HG03060 (cell line): ENCODE measurements at regions not wholly inside any gene's neighbourhood (a gene's known extent, or its start where the extent isn't known, plus 50 kb on each side); places are given as distances from the start of the nearest gene placed in this dataset.

Source experiments
- ATAC-seq: cut with Tn5 transposase; IDR thresholded peaks from one replicate; pipeline ENCODE4 v1.9.1; 2021; ENCODE audit warnings: low read depth, moderate number of reproducible peaks; ENCODE audit not compliant: unreplicated experiment

DNA sequence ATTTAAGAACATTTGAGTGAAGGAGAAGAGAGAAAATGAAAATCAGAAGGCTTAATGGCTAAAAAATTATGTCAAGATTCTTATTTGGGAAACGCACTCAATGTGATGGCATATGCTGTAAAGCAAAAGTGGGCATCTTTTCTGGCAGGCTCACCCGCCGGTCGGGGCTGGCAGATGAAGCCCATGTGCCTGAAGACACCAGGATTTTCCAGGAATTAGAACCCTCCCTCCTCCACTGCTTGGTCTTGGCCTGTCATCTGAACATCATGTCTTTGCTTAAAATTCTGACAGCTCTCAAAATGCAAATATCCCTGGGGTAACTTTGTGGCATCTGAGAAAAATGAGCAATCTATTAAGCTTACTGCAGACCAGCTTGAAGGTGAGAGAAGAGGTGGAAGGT is 337.9 kb downstream of the IRX1 start:
- ATAC-seq = no peak

DNA sequence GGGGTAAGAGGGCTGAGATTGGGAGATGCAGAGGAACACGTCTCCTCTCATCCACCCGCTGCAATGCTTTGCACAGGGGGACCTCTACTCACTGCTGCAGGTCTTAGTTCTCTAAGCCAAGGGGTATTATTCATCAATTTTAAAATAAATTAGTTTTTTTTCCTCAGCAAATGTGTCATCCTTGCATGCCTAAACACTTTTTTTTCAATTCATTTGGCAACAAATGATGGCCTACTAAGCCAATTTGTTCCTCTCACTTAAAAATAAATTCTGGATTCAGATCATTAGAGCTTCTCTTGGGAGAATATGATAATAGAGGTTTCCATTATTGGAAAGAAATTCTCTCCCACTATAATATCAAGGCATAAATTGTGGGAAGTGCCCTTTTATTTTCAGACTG is 338.3 kb downstream of the IRX1 start:
- ATAC-seq = no peak

DNA sequence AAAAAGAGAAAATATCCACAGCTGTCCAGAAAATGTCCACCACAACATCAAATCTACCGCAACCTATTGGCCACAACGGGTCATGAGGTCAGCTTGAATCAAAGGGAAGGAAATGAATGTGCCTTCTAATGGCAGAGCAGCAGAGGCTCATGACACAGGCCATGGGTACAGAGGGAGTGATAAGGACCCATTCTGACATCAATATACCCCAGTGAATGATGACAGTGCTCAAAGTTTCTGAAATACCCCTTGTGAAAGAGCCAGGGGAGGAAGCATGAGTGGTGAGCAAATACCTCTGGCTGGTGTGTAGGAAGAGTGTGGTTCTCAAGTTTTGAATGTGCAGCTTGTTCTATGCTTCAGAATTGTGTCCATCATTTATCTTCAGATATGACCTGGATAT is 348.2 kb downstream of the IRX1 start:
- ATAC-seq = no peak

DNA sequence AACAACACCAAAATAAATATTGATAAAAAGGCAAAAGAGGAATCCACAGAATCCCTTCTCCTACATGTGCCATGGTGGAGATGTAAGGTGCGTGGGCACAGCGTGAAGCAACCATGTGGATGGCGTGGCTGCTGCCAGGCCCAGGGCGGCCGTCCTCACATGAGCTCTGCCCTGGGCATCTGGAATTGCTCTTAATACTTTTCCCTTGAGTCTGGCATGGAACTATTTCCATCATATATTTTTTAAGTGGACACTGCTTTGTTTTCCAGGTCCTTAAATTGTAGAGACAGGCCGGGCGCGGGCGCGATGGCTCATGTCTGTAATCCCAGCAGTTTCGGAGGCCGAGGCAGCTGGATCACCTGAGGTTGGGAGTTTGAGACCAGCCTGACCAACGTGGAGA is 349.3 kb downstream of the IRX1 start:
- no peak for ATAC-seq

DNA sequence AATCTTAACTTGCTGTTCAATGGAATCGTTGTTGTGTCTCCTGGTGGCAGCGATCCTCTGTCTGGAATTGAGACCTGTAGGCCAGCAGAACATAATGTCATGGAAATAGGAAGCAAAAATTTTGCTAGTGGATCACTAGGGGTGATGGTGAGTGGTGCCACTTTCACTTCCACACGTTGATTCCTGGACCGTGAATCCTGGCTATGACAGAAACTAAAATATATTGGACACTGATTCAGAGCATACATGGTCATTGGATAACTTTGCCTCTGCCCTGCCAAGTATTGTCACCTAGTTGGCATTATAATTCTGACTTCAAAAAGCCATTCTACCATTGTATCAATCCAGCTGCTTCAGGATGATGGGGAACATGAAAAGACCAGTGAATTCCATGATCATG is 353.2 kb downstream of the IRX1 start:
- no peak for ATAC-seq

DNA sequence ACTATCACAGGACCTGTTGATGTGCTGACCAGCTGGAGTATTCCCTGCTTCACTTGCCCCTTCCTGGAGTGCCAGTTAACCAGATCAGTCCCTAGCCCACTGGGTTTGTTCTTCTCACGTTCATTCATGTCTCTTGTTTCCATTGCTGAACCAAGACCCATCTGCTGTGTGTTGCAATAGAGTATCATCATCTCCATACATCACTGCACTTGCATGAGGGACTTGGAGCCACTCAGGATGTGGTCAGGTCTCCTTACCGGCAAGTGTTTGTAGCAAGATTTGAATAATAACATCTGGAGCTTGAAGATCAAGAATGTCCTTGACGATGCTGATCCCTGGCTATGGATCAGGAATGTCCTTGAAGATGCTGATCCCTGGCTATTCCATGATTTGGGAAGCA is 358.6 kb downstream of the IRX1 start:
- ATAC-seq = no peak

DNA sequence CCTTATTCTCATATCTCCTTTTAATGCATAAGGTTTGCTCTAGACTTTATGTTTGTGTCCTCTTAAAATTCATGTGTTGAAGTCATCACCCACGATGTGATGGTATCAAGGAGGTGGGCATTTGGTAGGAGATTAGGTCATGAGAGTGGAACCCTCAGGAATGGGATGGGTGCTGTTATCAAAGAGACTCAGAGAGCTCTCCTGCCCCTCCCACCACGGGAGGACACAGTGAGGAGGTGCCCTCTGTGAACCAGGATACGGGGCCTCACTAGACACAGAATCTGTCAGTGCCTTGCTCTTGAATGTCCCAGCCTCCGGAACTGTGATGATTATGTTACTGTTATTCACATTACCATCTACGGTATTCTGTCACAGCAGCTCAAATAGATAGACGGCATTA is 359.0 kb downstream of the IRX1 start:
- ATAC-seq = no peak

DNA sequence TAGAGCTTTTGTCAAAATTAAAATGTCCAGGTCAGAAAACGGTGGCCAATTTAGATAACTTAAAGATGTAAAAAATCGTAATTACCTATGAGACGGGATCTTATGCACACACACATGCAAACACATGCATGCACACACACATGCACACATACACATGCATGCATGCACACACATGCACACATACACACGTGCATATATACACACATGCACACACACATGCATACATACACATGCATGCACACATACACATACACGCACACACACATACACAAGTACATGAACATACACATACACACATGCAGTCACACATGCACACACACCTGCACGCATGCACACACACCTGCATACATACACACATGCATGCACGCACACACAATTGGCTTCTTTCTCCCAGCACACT is 362.0 kb downstream of the IRX1 start:
- ATAC-seq = no peak

DNA sequence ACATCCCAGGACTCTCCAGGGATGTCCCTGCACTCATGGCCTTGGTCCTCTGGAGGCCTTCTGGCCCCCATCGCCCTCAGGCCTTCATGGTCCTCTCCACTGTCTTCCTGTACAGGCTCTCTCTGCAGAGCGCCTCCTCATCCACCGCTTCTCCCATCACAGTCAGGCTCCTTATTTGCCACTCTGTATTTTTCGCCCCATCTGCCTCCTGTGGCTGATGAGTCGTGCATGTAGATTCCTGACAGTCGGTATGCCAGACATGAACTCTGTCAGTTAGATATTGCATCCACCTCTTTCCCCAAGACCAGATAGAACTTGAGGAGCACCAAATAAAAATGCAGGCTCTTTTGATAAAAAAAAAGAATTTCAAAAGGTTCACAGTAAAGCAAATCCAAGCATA is 362.8 kb downstream of the IRX1 start:
- ATAC-seq = no peak

DNA sequence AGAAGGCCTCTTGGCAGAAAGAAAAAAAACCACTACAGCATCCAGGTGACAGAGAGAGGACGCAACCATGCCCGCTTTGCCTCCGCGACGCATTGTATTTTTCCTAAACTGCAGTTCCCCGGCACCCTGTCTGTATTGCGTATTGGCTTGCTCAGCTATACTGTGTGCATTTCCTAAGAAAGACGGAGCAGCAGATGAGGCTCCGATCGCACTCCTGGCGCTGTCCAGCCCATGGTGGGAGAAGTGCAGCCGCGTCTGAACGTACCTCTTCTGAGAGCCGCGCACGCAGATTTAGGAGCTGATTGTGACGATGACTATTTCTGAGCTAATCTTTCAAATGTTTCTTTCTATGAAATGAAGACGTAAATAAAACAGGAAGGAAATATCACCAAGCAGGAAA is 366.5 kb downstream of the IRX1 start:
- no peak for ATAC-seq

DNA sequence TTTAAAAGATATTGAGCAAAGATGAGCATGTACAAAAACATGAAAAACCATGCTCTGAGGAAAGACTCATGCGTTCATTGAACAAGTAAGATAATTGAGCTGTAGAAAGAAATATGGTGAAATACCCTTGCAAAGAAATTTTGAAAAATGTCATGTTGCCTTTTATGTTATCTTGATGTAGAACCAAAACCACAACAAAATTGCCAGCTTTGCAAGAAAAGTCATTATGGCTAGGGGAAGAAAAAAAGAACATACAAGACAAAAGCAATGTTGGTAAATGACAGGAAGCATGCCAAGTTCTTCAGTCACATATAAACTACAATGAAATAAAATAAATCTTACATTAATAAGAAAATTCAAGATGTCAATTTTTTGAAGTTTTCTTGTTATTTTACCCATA is 368.0 kb downstream of the IRX1 start:
- ATAC-seq = no peak

DNA sequence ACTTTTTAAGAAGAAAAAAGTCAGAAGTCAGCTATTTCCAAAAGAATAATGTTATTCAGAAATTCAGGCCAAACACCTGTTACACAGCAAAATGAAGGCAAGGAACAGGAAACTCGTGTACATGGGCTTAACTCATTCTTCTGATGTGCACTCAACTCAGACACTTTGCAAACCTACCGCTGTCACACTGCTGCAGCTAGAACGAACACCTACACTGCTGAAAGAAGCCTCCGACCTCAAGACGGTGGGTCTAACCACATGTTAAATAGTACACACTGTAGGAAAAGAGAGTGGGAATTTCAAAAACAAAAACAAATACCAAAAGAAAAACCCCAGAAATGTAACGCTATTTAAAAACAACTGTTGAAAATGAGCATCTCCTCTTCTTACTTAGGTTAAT is 384.5 kb downstream of the IRX1 start:
- ATAC-seq = no peak

DNA sequence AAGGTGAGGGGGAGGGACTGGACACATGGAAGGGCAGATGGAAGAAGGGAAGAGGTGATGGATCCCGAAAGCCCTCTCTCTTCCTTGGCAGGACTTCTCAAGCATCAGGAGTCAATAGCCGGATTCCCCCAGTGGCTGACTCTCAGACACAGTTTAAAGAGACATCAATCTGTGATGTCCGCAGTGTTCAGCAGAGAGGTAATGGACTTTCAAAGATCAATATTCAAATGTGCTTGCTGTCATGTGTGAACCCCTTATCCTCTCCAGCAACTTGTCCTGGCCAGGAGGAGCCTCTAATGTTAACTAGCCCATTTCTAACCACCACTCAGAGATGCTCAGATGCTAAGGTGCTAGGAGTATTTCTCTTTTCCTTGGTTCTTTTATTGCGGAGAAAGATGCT is 392.2 kb downstream of the IRX1 start:
- no peak for ATAC-seq

DNA sequence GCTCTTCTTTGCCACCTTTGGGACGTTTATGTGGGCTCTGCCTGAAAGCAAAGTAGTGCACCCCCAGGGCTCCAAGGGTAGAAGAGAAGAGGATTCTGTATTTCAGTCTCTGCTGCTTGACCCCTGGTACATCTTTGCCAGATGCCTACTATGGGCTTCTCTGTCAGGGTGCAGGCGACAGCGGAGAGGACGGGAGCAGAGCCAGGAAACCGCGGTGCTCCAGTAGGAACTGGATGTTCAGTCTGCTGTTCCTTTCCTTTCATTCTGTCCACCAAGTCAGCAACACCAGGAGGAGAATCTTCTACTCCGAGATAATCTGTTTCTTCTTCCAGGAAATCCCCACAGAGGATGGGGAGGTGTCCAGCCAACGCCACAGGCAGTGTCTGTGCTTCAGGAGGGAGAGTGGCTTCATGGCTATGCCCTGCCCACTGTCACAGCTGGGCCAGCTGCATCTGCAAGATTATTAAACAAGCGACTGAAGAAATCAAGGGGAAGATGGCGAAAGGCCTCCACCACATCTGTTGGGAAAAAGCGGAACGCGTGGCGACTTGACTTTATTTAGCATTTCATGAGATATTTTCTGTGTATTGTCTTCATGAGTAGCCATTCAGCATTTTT is 398.3 kb downstream of the IRX1 start:
- ATAC-seq = no peak

DNA sequence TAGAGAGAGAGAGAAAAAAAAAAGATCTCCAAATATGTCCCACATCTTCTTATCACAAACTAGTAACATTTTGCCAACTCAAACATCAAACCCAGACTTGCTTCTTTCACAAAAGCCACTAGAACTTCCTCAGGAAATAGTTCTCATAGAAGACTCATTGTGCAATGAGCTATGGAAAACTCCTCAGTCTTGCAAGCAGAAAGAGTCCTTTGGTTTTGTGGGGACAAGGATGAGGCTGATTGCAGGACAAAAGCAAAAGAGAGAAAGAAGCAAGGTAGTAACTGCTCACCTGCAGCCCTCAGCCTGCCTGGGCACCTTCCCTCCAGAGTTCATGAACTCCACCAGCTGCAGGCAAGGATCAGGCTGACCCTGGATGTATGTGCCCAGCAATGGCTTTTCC is 399.0 kb downstream of the IRX1 start:
- ATAC-seq = no peak

DNA sequence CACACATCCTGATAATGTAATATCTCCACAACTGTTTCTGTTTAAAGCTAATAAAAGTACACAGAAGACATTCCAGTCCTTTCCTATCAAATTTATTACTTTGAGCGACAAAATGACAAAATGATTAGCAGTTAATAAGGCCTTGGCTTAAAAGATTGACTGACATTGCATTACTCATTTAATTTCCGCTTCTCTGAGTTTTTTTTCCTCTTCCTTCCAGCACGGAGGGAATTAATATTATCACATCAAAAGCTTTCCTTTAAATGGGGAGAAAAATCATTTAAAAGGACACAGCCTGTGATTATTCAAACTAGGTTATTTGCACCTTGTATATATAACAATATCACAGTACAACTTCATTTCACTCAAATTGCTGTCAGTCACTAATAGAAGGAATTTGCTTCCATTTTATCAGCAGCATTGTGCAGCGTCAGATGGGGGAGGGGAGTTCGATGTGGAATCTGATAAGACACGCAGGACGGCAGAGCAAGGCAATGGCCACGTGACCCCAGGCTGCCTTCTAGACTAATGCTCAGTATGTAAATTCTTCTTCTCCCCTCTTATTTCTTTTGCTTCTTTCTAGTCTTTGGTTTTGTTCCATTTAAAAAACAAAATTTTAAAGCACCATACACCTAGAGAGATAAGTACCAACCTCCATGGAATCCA is 400.5 kb downstream of the IRX1 start:
- no peak for ATAC-seq

DNA sequence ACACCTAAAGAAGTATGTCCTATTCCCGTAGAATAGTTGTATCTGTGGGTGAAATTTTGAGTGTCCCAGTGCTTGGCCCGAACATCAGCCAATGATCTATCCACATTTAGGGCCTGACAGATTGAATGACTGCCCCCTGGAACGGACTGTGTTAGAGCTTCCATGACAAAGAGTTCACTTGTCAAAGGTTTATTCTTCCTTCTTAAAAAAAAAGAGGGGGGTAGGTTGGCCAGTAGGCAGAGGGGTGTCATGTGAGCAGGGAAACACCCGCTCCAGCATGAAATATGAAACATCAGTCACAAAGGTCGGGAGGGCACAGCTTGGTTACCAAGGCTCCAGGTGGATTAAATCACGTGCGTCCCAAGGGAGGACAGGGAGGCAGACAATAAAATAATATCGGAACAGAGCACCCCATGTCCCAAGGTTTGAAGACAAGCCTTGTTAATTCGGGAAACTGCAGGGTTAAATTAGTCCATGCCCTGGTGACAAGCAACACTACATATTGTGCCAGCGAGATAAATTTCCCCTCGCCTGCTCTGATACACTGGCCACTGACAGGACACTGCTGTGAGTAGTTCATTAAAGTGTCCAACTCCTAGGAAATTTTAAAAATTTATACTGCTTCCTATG is 401.2 kb downstream of the IRX1 start:
- no peak for ATAC-seq

DNA sequence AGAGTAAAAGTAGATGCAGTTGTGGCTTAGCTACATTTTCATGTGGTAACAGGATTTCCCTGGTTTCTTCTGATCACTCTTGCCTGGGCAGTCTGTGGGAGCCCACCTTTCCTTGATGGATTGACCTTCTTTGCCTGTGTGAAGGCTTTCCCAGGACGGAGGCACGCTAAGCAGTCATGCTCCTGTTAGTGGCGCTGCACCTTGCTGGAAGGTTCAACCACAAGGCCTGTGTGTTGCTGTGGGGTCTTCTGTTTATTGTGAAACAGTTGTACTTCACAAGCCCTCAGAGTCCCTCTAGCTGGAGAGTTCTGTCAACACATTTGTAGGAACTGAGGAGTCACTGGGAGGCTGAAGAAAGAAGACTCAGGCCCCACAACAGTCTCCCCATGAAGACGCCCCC is 402.0 kb downstream of the IRX1 start:
- no peak for ATAC-seq

DNA sequence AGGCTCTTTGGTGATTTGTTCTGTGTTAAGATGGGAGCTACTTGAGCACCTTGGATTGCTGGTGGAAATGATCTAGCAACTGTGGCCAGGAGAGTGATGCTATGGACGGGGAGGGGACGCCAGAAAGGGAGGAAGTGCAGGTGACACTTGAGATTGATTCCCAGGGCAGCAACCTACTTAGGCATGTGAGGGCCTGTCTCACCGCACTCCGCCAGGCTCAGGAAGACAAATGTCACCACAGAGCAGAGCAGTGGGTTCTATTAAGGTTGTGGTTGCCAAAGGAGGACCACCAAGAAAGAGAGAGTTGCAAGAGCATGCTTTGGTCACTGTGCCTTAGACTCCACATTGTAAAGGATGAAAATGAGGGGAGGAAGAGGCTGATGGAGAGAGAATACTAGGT is 404.3 kb downstream of the IRX1 start:
- no peak for ATAC-seq

DNA sequence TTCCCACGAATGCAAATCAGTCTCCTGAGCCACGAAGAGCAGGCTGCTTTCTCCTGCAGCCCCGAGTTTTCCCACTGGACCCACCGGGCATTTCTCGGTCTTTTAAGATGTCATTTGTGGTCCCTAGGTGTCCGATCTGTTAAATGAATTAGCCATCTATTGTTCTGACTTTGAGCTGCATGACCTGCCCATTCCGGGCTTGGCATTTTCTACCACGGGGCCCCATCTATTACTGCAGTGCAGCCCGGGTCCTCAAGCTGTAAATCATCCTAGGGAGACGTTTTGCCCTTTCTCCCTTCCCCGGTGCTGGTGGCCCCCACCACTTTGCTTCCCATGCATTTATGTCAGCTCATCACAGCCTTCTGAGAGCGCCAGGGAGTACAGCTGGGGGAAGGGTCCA is 405.4 kb downstream of the IRX1 start:
- ATAC-seq = no peak

DNA sequence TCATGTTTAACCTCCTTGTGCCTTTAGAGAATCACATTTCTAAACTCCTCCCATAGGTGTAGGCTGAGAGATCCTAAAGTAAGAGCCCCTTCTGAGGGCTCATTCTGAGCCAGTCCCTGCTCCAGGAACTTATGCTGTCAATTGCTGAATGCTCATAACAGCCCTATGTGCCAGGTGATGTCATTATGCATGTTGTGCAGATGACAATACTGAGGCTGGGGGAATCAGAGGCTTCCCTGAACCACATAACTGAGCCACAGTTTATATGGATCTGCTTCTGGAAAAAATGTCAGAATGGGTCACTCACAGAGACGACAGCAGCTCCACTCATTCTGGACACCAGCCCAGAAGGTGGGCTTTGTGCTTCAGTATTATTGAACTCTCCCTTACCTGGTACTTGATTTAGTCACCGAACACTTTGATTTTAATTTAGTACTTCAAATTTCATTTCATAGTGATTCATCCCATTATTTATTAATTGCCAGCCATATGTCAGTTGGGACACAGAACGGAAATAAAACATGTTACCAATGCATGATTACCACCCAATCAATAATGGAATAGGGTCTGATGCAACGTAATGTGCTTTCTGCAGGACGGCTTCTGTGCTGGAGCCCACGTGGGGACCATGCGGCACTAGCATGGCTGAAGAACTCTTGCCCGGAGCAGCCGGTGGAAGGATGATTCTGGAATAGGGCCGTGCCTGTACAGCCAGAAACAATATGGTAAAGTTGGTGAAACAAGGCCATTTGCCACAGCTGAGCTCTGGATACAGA is 406.3 kb downstream of the IRX1 start:
- ATAC-seq = no peak

DNA sequence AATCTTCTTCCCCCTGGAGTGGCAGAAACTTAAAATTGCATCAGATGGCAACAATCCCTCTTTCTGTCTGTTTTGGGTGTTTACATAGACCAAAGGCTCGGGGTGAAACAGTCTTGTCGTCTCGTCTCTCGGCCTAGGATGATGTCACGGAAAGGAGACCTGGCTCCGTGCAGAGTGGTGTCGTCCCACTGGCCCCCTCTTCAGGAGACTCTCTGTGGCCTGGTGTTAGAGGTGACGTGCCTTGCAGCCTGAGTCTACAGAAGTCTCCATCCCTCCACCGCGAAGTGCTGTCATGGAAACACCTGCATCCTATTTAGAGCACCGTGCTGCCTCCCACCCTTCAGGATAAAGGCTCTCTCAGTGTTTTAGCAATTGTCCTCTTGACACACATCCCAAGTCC is 409.7 kb downstream of the IRX1 start:
- ATAC-seq = no peak
